ENCODE measurements at regions not wholly inside any gene's neighbourhood (a gene's known extent, or its start where the extent isn't known, plus 50 kb on each side); places are given as distances from the start of the nearest gene placed in this dataset.

DNA sequence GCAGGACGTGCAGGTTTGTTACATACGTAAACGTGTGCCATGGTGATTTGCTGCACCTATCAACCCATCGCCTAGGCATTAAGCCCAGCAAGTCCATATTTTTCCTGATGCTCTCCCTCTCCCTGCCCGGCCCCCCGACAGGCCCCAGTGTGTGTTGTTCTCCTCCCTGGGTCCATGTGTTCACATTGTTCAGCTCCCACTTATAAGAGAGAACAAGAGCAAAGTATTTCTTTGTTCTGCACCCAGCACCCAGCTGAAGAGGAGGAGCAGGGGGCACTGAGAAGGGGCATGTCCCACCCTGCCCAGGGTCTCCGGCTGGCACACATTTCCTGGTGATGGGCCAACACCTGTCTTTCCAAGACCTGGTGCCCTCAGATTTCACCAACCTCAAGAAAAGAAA, 251.1 kb upstream of the ARID1B start:
- Histone ChIP-seq H3K4me1 (no peaks in the 10 kb centered on the region), H3K4me3 (no peak overlapping the region), H3K4me2 (no peak overlapping the region), H3K9me3 (no peaks in the 10 kb centered on the region), H3K27ac (no peak overlapping the region)
- no peak for DNase-seq (ENCODE audit: low read depth in 1 of 2, low spot score in 1 of 2)
- CTCF ChIA-PET = no interaction called here
- TF ChIP-seq KDM1A (IDR thresholded peaks at IDR 0.05; ENCODE audit: low read depth) = no peak
- TF ChIP-seq GATA3 (IDR thresholded peaks at IDR 0.05; ENCODE audit: borderline replicate concordance) = no peak
- no peak for TF ChIP-seq RAD21 (conservative IDR thresholded peaks at IDR 0.05 in 1 of 2, IDR thresholded peaks at IDR 0.05 in 1 of 2)
- no peak for TF ChIP-seq EHMT2 (IDR thresholded peaks at IDR 0.05; ENCODE audit: low read depth)
- no peak for TF ChIP-seq RCOR1 (IDR thresholded peaks at IDR 0.05; ENCODE audit: low read depth, low read length)
- no peak for TF ChIP-seq CBX8 (IDR thresholded peaks at IDR 0.05)
- TF ChIP-seq, protein P1, sequence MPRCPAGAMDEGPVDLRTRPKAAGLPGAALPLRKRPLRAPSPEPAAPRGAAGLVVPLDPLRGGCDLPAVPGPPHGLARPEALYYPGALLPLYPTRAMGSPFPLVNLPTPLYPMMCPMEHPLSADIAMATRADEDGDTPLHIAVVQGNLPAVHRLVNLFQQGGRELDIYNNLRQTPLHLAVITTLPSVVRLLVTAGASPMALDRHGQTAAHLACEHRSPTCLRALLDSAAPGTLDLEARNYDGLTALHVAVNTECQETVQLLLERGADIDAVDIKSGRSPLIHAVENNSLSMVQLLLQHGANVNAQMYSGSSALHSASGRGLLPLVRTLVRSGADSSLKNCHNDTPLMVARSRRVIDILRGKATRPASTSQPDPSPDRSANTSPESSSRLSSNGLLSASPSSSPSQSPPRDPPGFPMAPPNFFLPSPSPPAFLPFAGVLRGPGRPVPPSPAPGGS (IDR thresholded peaks at IDR 0.05) = no peak
- no peak for TF ChIP-seq FOSB (CRISPR knock-in tag; IDR thresholded peaks at IDR 0.05)
- no peak for TF ChIP-seq USF2 (IDR thresholded peaks at IDR 0.05)
- no peak for TF ChIP-seq RFX5 (IDR thresholded peaks at IDR 0.05)
- TF ChIP-seq, protein P2, sequence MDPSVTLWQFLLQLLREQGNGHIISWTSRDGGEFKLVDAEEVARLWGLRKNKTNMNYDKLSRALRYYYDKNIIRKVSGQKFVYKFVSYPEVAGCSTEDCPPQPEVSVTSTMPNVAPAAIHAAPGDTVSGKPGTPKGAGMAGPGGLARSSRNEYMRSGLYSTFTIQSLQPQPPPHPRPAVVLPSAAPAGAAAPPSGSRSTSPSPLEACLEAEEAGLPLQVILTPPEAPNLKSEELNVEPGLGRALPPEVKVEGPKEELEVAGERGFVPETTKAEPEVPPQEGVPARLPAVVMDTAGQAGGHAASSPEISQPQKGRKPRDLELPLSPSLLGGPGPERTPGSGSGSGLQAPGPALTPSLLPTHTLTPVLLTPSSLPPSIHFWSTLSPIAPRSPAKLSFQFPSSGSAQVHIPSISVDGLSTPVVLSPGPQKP (IDR thresholded peaks at IDR 0.05; ENCODE audit: low read depth, low read length) = no peak
- TF ChIP-seq, protein P3, sequence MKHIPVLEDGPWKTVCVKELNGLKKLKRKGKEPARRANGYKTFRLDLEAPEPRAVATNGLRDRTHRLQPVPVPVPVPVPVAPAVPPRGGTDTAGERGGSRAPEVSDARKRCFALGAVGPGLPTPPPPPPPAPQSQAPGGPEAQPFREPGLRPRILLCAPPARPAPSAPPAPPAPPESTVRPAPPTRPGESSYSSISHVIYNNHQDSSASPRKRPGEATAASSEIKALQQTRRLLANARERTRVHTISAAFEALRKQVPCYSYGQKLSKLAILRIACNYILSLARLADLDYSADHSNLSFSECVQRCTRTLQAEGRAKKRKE (CRISPR knock-in tag; IDR thresholded peaks at IDR 0.05; ENCODE audit: low read depth) = no peak
- TF ChIP-seq HMGXB4 (CRISPR knock-in tag; IDR thresholded peaks at IDR 0.05; ENCODE audit: borderline replicate concordance) = no peak
- 52% methylated on average over 7 of the region's 7 CpGs for WGBS (ENCODE audit: missing lambda C conversion rate)
- no peak for FAIRE-seq
- ATAC-seq = no peak
- POLR2A ChIA-PET = no interaction called here

DNA sequence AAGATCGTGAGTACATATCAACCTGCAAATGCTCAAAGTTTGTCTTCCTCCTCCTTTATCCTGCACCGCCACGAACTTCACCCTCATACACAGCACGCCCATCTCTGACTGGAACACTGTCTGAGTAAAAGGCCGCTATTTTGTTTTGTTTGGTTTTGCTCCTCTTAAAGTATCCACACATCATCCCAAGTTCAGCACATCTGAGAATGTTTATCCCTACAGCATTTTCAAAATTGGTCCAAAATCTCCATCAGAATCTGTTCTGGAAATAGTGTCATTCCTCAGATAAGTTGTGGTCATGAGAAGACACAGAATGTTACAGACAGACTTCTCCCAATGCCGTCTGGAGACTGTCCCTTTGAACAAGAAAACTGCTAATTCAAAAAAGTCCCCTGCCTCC, 251.6 kb upstream of the ARID1B start:
- FAIRE-seq (no peak), ATAC-seq (no peak), DNase-seq (ENCODE audit: low read depth in 1 of 2, low spot score in 1 of 2) (no peak)
- H3K27ac ChIP-seq = no peak overlapping the region
- H3K4me1 ChIP-seq = no peaks in the 10 kb centered on the region
- H3K4me3 ChIP-seq = no peak overlapping the region
- ChIA-PET POLR2A (no interaction called here), CTCF (no interaction called here)
- no peaks in the 10 kb centered on the region for H3K9me3 ChIP-seq
- 54% methylated on average over 6 of the region's 6 CpGs for WGBS (ENCODE audit: missing lambda C conversion rate)
- no peak overlapping the region for H3K4me2 ChIP-seq
- TF ChIP-seq SREBF2 (IDR thresholded peaks at IDR 0.05) (no peak), CBX8 (IDR thresholded peaks at IDR 0.05) (no peak), RFX5 (IDR thresholded peaks at IDR 0.05) (no peak), POLR2AphosphoS2 (conservative IDR thresholded peaks at IDR 0.05; ENCODE audit: low read length) (no peak), TP53 (CRISPR knock-in tag; IDR thresholded peaks at IDR 0.05) (no peak), JUNB (IDR thresholded peaks at IDR 0.05) (no peak), CEBPB (IDR thresholded peaks at IDR 0.05) (no peak), FOSL2 (IDR thresholded peaks at IDR 0.05) (no peak), FOSL2 (CRISPR knock-in tag; IDR thresholded peaks at IDR 0.05) (no peak), TFCP2L1 (CRISPR knock-in tag; IDR thresholded peaks at IDR 0.05) (no peak), PHF8 (IDR thresholded peaks at IDR 0.05; ENCODE audit: borderline replicate concordance, low read depth) (no peak), KDM1A (IDR thresholded peaks at IDR 0.05; ENCODE audit: low read depth) (no peak), HOXA7 (CRISPR knock-in tag; IDR thresholded peaks at IDR 0.05) (no peak), HMGXB4 (CRISPR knock-in tag; IDR thresholded peaks at IDR 0.05; ENCODE audit: borderline replicate concordance) (no peak), ESRRA (IDR thresholded peaks at IDR 0.05; ENCODE audit: borderline replicate concordance, low read length) (no peak), CTCF (IDR thresholded peaks at IDR 0.05) (no peak)
- TF ChIP-seq, protein P4, sequence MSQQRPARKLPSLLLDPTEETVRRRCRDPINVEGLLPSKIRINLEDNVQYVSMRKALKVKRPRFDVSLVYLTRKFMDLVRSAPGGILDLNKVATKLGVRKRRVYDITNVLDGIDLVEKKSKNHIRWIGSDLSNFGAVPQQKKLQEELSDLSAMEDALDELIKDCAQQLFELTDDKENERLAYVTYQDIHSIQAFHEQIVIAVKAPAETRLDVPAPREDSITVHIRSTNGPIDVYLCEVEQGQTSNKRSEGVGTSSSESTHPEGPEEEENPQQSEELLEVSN (IDR thresholded peaks at IDR 0.05; ENCODE audit: borderline replicate concordance, low read depth) = no peak
- TF ChIP-seq, protein P2 (IDR thresholded peaks at IDR 0.05; ENCODE audit: low read depth, low read length) = no peak

Measured in A549 (cell line).